Gastroesophageal sphincter (tissue), 3 donors: ENCODE measurements at regions not wholly inside any gene's neighbourhood (a gene's known extent, or its start where the extent isn't known, plus 50 kb on each side); places are given as distances from the start of the nearest gene placed in this dataset.

Experiments
- EP300 ChIP-seq: sonication (generic); formaldehyde crosslinking; IDR thresholded peaks from one replicate; pipeline ENCODE4 v1.6.1; 2017; ENCODE audit warnings: antibody characterized with exemption, mild to moderate bottlenecking
- POLR2AphosphoS5 ChIP-seq: sonication (generic); formaldehyde crosslinking; IDR thresholded peaks from one replicate; pipeline ENCODE4 v1.6.1; 2017; ENCODE audit warnings: antibody characterized with exemption
- TF ChIP-seq, protein P1 (sequence below), 4 experiments: fragments of 200-600 bp in 2 of 4; fragments of 450-650 bp in 2 of 4; sonication (generic) in 1 of 4; IDR thresholded peaks; one replicate each; pipeline ENCODE4 v1.5.1; 2017 to 2019; ENCODE audit warnings: antibody characterized with exemption in 4 of 4, mild to moderate bottlenecking in 2 of 4, moderate library complexity in 2 of 4

DNA sequence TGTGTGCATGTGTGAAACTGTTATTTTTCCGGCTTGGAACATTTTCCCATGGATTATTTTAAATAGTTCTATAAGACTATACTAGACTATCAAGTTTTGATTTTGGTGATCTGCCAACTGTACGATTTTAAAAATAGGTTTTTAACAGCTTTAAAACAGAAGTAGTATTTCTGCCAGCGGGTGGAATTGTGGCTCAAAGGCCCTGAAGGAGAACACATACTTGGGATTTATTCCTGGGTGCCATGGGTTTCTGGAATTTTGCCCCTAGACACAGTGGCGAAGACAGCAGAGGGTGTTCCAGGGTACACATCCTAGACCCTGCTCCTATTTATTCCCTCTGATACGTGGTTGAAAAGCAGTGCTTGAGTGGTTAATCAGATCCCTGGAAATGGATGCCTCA lies 81.7 kb upstream of the IPO9 start:
- TF ChIP-seq EP300, result no peak
- TF ChIP-seq, protein P1, sequence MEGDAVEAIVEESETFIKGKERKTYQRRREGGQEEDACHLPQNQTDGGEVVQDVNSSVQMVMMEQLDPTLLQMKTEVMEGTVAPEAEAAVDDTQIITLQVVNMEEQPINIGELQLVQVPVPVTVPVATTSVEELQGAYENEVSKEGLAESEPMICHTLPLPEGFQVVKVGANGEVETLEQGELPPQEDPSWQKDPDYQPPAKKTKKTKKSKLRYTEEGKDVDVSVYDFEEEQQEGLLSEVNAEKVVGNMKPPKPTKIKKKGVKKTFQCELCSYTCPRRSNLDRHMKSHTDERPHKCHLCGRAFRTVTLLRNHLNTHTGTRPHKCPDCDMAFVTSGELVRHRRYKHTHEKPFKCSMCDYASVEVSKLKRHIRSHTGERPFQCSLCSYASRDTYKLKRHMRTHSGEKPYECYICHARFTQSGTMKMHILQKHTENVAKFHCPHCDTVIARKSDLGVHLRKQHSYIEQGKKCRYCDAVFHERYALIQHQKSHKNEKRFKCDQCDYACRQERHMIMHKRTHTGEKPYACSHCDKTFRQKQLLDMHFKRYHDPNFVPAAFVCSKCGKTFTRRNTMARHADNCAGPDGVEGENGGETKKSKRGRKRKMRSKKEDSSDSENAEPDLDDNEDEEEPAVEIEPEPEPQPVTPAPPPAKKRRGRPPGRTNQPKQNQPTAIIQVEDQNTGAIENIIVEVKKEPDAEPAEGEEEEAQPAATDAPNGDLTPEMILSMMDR (IDR thresholded peaks at IDR 0.05), result no peak
- no peak for TF ChIP-seq POLR2AphosphoS5
